ENCODE measurements at regions not wholly inside any gene's neighbourhood (a gene's known extent, or its start where the extent isn't known, plus 50 kb on each side); places are given as distances from the start of the nearest gene placed in this dataset.

- no peak for TF ChIP-seq ZNF565 (CRISPR knock-in tag; conservative IDR thresholded peaks at IDR 0.05; ENCODE audit: low read depth)
- TF ChIP-seq PPARA (CRISPR knock-in tag; IDR thresholded peaks at IDR 0.05; ENCODE audit: borderline replicate concordance), result no peak
- TF ChIP-seq ISL1 (CRISPR knock-in tag; IDR thresholded peaks at IDR 0.05), result no peak
- TF ChIP-seq BACH2 (CRISPR knock-in tag; IDR thresholded peaks at IDR 0.05; ENCODE audit: borderline replicate concordance), result no peak
- ATAC-seq, result no peak
Measured at GRCh38 chr4:56086073-56086541, 137.4 kb downstream of the CEP135 start.

DNA sequence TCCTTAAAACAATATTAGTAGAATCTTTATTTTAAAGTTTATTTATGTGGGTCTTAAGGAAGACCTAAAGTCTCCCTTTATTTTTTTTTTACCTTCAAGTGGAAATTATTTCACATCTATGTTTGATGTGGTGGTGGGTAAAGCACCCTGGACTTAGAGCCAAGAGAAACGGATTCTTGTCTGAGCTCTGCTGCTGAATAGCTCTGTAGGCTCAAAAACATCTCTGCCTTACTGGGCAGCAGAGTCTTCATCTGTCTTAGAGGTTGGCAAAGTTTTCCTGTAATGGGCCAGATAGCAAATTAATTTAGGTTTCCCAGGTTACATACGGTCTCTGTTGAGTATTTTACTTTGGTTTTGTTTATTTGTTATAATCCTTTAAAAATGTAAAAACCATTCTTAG, 136.5 kb downstream of the CEP135 start:
- ATAC-seq, result no peak
- TF ChIP-seq CREB5 (CRISPR knock-in tag; IDR thresholded peaks at IDR 0.05; ENCODE audit: low read depth), result no peak
- TF ChIP-seq RARB (CRISPR knock-in tag; IDR thresholded peaks at IDR 0.05), result no peak

- no peak for ATAC-seq
- TF ChIP-seq, protein P1, sequence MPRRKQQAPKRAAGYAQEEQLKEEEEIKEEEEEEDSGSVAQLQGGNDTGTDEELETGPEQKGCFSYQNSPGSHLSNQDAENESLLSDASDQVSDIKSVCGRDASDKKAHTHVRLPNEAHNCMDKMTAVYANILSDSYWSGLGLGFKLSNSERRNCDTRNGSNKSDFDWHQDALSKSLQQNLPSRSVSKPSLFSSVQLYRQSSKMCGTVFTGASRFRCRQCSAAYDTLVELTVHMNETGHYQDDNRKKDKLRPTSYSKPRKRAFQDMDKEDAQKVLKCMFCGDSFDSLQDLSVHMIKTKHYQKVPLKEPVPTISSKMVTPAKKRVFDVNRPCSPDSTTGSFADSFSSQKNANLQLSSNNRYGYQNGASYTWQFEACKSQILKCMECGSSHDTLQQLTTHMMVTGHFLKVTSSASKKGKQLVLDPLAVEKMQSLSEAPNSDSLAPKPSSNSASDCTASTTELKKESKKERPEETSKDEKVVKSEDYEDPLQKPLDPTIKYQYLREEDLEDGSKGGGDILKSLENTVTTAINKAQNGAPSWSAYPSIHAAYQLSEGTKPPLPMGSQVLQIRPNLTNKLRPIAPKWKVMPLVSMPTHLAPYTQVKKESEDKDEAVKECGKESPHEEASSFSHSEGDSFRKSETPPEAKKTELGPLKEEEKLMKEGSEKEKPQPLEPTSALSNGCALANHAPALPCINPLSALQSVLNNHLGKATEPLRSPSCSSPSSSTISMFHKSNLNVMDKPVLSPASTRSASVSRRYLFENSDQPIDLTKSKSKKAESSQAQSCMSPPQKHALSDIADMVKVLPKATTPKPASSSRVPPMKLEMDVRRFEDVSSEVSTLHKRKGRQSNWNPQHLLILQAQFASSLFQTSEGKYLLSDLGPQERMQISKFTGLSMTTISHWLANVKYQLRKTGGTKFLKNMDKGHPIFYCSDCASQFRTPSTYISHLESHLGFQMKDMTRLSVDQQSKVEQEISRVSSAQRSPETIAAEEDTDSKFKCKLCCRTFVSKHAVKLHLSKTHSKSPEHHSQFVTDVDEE (CRISPR knock-in tag; IDR thresholded peaks at IDR 0.05), result no peak
- TF ChIP-seq, protein P2, sequence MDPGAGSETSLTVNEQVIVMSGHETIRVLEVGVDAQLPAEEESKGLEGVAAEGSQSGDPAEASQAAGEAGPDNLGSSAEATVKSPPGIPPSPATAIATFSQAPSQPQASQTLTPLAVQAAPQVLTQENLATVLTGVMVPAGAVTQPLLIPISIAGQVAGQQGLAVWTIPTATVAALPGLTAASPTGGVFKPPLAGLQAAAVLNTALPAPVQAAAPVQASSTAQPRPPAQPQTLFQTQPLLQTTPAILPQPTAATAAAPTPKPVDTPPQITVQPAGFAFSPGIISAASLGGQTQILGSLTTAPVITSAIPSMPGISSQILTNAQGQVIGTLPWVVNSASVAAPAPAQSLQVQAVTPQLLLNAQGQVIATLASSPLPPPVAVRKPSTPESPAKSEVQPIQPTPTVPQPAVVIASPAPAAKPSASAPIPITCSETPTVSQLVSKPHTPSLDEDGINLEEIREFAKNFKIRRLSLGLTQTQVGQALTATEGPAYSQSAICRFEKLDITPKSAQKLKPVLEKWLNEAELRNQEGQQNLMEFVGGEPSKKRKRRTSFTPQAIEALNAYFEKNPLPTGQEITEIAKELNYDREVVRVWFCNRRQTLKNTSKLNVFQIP (CRISPR knock-in tag; IDR thresholded peaks at IDR 0.05; ENCODE audit: borderline replicate concordance, low read depth), result no peak
- no peak for TF ChIP-seq CSDC2 (CRISPR knock-in tag; IDR thresholded peaks at IDR 0.05)
- TF ChIP-seq ZFP30 (CRISPR knock-in tag; IDR thresholded peaks at IDR 0.05), result no peak
Measured at GRCh38 chr4:56084851-56085250, 136.1 kb downstream of the CEP135 start.
